IMR-90 (cell line): ENCODE measurements at regions not wholly inside any gene's neighbourhood (a gene's known extent, or its start where the extent isn't known, plus 50 kb on each side); places are given as distances from the start of the nearest gene placed in this dataset.

Experiments used
- CEBPB ChIP-seq: IDR thresholded peaks from 2 replicates; pipeline ENCODE4 v1.6.1; 2012; ENCODE audit warnings: low read depth, low read length, improper control_type of control experiment
- CHD1 ChIP-seq: IDR thresholded peaks from 2 replicates; pipeline ENCODE4 v1.6.1; 2012; ENCODE audit warnings: low read depth, low read length, improper control_type of control experiment
- CTCF ChIP-seq: conservative IDR thresholded peaks from 2 replicates; pipeline ENCODE4 v1.5.1; 2012; ENCODE audit warnings: mild to moderate bottlenecking, low read depth, low read length, improper control_type of control experiment
- MXI1 ChIP-seq: IDR thresholded peaks from 2 replicates; pipeline ENCODE4 v1.6.1; 2012; ENCODE audit warnings: low read depth, mild to moderate bottlenecking, low read length, moderate library complexity, borderline replicate concordance
- POLR2A ChIP-seq: IDR thresholded peaks from 2 replicates; pipeline ENCODE4 v1.6.1; 2012; ENCODE audit warnings: mild to moderate bottlenecking, low read depth, low read length
- RCOR1 ChIP-seq: IDR thresholded peaks from 2 replicates; pipeline ENCODE4 v1.6.1; 2012; ENCODE audit warnings: mild to moderate bottlenecking, low read length, improper control_type of control experiment; ENCODE audit not compliant: insufficient replicate concordance
- SMC3 ChIP-seq: fragments of 150-350 bp; IDR thresholded peaks from 2 replicates; pipeline ENCODE4 v1.6.1; 2016; ENCODE audit warnings: low read depth, mild to moderate bottlenecking, antibody characterized with exemption, low read length, moderate library complexity

DNA sequence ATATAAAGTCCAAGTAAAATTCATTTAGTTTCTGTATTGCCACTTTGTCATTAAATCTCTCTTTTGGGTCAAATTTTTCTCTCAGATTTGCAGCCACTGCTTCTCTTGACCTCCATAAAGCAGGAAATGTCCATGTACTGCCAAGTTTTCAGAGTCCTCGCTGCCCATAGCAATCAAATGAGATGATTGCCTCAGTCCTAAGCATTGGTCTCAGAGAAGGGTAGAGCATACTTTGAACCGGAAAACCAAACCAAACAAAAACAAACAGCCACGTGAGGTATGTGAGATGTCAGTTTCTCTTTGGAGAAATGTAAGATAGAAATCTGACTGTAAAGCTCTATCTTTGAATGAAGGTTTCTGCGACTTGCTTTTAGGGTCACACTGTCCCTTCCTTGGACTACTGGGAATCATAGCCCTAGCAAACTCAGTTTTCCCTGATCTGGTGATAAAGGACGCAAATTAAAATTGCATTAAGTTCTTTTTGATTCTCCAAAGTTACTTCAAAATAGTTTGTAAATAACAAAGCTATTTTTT lies 505.4 kb upstream of the CITED2 start:
- TF ChIP-seq CTCF (no peak), MXI1 (no peak), CHD1 (no peak), RCOR1 (no peak), CEBPB (no peak), POLR2A (no peak), SMC3 (no peak)
